Left forelimb (tissue), 1 donor: ENCODE measurements at regions not wholly inside any gene's neighbourhood (a gene's known extent, or its start where the extent isn't known, plus 50 kb on each side); places are given as distances from the start of the nearest gene placed in this dataset.

Experiments
- DNase-seq: peaks from one replicate; pipeline ENCODE4 v3.0.0-alpha.2; 2018; ENCODE audit warnings: low spot score

GRCh38 chr10:129275886-129276285 is 191.2 kb upstream of the MGMT start:
- no peak for DNase-seq

GRCh38 chr10:129277084-129277483 is 190.0 kb upstream of the MGMT start:
- DNase-seq, result no peak

- no peak for DNase-seq
Observed at GRCh38 chr10:129277841-129278240, 189.2 kb upstream of the MGMT start.

DNA sequence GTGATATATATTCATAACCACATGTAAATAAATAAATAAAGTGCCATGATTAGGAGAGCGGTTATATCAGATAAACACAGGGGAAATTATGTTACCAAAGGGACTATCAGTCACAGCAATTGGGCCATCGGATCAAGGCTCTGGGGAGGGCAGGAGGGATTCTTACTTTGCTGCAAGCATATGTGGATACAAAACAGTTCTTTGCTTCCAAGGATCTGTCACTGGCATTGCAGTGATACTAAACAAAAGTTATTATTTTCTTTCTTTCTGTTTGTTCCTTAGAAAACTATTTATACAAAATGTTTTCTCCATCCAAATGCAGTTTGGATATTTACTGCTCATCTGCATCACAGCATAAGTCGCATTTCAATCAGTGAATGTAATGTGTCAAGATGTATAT is 188.4 kb upstream of the MGMT start:
- no peak for DNase-seq

DNA sequence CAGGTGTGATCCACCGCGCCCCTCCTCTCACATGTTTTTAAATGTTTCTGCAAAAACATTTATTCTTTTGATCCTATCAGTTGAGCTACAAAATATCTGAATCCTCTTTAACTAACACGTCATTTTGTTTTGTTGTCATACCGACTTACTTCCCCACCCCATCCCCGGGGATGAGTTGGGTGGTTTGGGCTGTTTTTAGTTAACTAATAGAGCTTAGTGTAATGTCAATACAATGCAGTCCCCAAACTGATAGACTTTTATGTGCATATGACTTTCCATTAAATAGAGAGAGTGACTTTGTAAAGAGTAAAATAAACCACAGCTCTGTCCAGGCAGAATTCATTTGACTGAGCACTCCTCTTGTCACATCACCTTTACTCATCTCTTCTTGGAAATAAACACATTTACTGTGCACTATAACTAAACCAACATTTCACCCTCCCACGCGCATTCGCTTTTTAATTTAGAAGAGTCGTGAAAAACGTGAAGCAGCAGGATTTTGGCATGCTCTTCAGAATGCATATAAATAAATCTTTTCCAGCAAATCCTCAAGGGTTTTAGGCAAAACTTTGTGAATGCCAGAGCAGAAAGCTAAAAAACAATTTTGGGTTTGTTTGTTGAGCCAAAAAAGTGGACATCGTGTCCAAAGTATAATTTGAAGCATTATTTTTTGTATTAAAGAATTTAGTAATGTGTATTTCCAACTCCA is 187.4 kb upstream of the MGMT start:
- DNase-seq, result no peak

- DNase-seq, result no peak
Observed at GRCh38 chr10:129280155-129280502, 186.9 kb upstream of the MGMT start.

DNA sequence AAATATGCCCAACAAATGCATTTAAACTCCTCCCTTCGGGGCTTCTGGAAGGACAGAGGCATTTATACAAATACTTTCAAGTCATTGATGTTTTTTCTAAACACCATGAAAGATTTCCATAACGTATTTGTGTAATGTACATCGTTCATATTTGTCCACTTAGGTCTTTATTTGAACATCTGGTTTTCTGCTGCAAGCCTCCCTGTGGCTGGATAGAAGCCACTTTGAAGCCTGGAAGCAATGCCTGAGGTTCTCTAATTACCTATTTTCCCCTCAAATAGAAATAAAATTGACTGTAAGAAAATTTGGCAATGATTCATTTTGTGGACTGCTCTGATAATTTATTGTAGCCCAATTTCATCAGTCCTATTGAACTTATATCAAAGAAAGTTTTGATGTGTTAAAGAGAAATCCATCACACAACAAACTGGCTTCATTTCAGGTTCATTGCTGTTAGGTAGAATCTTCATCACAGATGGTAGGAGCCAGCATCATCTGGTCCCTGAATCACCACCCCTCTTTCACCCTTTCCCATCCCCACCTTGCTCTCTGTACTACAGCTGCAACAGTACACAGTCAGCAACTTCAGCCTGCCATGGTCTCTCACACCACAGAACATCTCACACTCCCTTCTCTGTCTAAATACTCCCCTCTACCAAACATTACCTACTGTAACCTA is 186.0 kb upstream of the MGMT start:
- no peak for DNase-seq

- no peak for DNase-seq
Observed at GRCh38 chr10:129285459-129285858, 181.6 kb upstream of the MGMT start.

- no peak for DNase-seq
Observed at GRCh38 chr10:129288999-129289584, 177.9 kb upstream of the MGMT start.

DNA sequence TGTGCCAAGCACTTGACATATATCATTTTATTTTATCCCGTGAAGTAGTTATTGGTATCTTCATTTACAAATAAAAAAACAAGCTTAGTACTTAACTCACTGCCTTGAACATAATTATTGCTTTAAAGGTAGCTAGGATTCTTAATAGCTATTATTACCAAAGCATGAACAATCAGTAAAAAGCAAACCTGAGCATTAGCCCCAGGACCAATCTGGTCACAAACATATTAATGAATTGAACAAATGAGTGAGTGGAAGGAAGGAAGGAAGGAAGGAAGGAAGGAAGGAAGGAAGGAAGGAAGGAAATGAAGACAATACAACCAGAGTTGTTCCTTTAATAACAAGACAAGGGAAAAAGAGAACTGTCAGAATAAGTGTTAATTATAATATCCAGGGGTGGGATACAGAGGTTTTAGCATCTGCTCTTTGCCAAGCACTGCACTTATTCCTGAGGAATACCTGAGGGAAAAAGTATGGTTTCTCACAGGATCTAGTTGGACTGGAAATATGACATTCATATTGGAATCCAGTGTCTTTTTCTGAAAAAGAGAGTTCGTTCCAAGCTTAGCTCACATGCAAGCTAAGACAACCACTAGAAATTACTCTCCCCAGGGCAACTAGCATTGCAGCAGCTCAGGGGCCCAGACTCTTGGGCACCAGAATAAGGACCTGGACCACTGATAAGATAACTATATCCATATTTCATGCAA is 172.9 kb upstream of the MGMT start:
- DNase-seq, result no peak

DNA sequence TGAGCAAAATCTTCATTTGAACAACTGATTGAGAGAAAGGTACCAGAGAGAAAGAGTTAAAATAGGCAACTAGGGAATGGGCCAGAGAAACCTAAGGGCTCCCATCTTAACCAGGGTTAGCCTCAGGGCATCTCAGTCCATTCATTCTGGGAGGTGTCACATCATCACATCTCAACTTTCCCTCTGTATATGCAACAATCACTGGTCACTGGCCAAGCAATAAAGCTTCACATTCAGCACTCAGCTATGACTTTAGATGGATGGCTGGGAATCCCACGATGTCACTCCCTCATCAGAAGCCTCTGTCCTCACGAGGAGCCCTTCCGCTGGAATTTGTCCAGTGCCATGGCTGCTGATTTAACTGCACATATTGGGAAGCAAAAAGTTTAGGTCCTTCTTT is 172.1 kb upstream of the MGMT start:
- DNase-seq, result no peak

GRCh38 chr10:129305046-129305445 is 162.0 kb upstream of the MGMT start:
- DNase-seq, result no peak

- no peak for DNase-seq
Observed at GRCh38 chr10:129307141-129307540, 159.9 kb upstream of the MGMT start.

- DNase-seq, result no peak
Observed at GRCh38 chr10:129308953-129309564, 158.0 kb upstream of the MGMT start.

- no peak for DNase-seq
Observed at GRCh38 chr10:129309565-129309964, 157.5 kb upstream of the MGMT start.

- DNase-seq, result no peak
Observed at GRCh38 chr10:129310881-129311280, 156.2 kb upstream of the MGMT start.

DNA sequence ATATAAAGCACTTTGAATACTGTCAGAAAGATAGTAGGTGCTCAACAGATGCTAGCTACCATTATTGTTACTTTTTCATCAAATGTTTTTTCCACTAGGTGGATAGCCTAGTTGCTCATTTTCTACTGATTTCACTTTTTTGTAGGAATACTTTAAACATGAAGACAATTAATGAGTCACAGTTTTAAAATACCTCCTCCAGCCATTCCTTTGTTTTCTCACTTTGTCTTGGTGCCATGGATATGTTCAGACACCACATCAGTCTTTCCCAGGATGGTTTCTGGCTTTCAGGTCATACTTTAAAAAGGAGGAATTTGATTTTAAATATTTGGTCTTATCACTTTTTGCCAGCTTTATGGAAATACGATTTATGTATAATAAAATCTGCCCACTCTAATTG is 147.1 kb upstream of the MGMT start:
- no peak for DNase-seq

DNA sequence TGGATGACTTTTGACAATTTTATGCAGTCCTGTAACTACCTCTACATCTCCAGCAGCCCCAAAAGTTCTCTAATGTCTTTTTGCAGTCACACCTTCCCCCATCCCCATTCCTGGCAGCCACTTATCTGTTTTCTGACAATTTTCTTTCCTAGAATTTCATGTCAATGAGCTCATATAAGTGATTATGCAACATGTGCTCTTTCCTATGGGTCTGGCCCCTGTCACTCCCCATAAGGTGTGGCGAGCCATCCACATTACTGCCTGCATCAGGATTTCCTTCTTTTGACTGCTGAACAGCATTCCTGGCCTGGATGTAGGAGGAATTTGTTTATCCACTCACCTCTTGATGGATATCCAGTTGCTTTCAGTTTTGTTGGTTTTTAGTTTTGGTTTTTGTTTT is 146.7 kb upstream of the MGMT start:
- no peak for DNase-seq

DNA sequence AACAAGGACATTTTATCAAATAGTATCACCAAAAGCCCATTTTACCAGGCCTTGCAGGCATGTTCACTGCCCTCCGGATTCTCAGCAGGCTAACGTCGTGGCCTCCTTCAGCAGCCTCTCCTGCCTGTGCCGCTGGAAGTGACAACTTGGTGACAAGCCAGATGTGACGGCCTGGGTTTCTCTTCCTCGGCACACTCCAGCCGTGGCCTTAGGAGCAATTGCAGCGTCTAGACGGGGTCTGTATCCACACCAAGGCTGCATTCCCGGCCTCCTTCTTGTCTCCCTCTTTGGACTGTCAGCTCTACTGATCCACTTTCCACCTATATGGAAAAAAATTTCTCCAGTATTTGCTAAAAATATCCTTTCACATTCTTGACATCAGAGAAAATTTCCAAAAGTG is 145.3 kb upstream of the MGMT start:
- no peak for DNase-seq

- DNase-seq, result no peak
Observed at GRCh38 chr10:129322933-129323820, 143.9 kb upstream of the MGMT start.

GRCh38 chr10:129323879-129324278 is 143.2 kb upstream of the MGMT start:
- no peak for DNase-seq

- no peak for DNase-seq
Observed at GRCh38 chr10:129325893-129326292, 141.1 kb upstream of the MGMT start.
